ENCODE measurements at regions not wholly inside any gene's neighbourhood (a gene's known extent, or its start where the extent isn't known, plus 50 kb on each side); places are given as distances from the start of the nearest gene placed in this dataset.
"Not testable (repeated sequence)": the region's sequence is repeated elsewhere in the genome, so short reads cannot be mapped to it uniquely, and the experiment has no call there.

GRCh38 chr6:85004361-85004995 is 240.1 kb upstream of the TBX18 start:
- DNase-seq, result no peak

- no peak for DNase-seq
Observed at GRCh38 chr6:85002847-85003246, 238.4 kb upstream of the TBX18 start.

- DNase-seq, result no peak
Observed at GRCh38 chr6:85000001-85000400, 235.6 kb upstream of the TBX18 start.

DNA sequence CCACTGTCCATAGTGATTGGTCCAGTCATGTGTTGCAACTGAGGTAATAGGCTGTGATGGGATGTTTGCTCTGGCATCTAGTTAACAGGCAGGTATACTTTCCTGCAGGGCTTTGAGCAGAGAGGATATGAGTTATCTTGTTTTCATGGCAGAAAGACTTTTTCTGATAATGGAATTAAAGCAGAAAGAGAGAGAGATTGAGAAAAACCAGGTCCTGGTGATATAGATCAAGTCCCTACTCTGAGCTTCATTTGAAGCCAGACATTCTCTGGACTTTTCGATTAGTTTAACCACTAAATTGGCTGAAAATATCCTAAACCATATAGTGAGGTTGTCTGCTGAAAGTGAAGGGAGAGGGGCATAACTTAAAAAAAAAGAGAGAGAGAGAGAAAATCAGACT is 233.8 kb upstream of the TBX18 start:
- DNase-seq, result no peak

GRCh38 chr6:84988766-84989165 is 224.4 kb upstream of the TBX18 start:
- DNase-seq, result not testable (repeated sequence)

GRCh38 chr6:84985490-84985889 is 221.1 kb upstream of the TBX18 start:
- DNase-seq, result not testable (repeated sequence)

DNA sequence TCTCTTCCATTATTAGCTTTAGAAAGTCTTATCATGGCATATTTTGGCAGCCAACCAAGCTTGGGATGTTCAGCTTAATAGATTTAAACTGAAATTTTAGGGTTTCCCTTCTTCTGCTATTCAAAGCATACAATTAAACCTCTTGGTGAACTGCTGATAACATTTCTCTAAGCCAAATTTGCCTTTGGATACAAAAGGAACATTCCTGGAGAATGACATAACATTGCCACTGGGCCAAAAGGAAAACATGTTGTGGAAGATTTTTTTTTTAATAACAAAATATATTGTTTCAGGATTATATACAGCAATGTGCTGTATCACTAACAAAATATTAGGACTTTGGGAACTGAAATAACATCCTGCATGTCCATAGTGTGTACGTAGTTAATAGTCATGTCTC is 215.1 kb upstream of the TBX18 start:
- DNase-seq, result no peak

- DNase-seq, result no peak
Observed at GRCh38 chr6:84977363-84977705, 212.9 kb upstream of the TBX18 start.

GRCh38 chr6:84976526-84977362 is 212.3 kb upstream of the TBX18 start:
- no peak for DNase-seq

DNA sequence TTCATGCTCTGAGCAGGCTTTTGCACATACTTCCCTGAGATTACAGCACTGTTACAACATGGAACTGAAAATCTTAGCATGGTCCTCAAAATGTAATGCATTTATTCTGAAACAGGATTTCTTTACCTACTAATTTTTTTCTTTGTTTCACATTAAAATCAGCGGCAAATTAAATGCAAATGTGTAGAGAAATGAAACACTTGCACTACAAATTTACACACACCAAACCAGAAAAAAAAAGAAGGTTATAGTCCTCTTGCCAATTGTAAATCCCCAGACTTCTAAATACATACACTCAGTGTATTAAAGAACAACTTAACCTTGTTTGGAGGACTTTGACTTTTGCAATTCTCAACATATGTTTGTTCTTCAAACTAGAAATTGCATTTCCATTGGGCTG is 210.9 kb upstream of the TBX18 start:
- no peak for DNase-seq

GRCh38 chr6:84973606-84974005 is 209.2 kb upstream of the TBX18 start:
- no peak for DNase-seq

- DNase-seq, result no peak
Observed at GRCh38 chr6:84967965-84968364, 203.6 kb upstream of the TBX18 start.

- no peak for DNase-seq
Observed at GRCh38 chr6:84967389-84967788, 203.0 kb upstream of the TBX18 start.

DNA sequence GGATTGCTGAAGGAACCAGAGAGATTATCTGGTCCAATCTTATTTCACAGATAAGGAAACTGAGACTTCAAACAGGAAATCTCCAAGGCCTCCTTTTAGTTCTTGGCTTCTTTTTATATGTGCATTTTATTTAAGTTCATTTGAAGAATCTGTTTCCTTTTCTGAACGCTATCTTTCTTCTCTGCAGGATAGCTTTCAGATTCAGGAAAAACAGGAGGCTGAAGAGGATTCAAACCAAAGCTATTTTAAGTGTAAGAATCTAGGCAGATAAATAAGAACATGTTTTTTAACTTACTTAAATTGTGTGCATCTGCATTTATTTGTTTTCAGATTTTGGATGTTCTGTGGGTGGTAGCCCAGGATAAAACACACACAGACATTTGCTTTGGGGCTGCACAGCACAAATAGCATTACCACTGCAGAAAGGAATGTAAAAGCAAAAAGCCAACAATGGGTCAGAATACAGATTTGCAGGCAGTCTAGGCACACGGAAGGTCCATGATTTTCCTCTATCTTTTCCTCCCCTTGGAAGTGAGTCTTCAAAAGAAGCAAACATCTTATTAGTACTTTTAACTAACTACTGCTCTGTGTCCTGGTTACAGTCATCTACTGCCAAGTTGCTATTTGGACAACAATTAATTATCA is 188.8 kb upstream of the TBX18 start:
- DNase-seq, result no peak

- not testable (repeated sequence) for DNase-seq
Observed at GRCh38 chr6:84944926-84945325, 180.5 kb upstream of the TBX18 start.

DNA sequence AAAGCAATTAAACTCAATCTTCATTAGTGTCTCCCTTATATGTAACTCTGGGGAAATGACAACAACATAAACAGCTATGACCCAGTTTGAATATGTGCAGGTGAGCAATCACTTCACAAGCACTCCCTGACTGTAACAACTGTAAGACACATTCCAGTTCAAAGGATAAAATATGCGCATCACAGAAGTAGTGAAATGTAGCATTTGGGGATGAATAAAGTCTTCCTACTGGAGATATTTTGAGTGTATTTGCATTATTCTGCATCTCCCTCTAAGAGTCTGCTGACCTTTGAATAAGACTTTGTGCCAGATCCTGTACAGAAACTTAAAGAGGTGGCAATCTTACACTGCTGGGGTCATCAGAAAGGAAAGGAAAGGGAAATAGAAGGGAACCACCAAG is 179.5 kb upstream of the TBX18 start:
- DNase-seq, result no peak

- DNase-seq, result not testable (repeated sequence)
Observed at GRCh38 chr6:84941609-84942008, 177.2 kb upstream of the TBX18 start.

DNA sequence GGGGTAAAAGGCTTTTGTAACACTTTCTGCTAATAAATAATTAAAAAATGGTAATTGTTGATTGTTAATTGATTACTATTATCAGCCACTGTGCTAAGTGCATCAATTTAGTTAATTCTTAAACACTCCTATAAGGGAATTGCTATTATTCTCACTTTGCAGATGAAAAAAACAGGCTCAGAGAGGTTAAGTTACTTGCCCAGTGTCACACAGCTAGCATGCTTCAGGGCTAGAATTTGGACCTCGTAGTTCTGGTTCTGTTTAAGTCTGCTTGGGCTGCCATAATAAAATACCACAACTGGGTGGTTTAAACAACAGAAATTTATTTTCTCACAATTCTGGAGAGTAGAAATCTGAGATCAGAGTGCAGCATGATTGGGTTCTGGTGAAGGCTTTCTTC is 164.8 kb upstream of the TBX18 start:
- no peak for DNase-seq

DNA sequence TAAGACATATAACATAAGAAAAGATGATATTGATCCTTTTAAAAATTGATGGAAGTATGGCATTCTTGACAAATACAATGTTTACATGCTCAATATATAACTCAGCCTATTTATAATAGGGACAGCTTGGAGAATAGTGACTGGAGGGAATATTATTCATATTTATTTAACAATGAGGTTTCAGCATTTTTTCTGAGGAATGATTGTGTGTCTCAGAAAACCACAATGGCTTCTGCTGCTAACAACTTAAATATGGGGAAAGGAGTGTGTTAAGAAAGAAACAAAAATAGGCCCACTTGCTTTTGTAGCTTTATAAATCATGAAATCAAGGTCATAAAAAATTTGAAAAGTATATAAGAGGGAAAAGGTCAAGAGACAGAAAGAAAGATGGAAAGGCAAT is 163.2 kb upstream of the TBX18 start:
- DNase-seq, result no peak

DNA sequence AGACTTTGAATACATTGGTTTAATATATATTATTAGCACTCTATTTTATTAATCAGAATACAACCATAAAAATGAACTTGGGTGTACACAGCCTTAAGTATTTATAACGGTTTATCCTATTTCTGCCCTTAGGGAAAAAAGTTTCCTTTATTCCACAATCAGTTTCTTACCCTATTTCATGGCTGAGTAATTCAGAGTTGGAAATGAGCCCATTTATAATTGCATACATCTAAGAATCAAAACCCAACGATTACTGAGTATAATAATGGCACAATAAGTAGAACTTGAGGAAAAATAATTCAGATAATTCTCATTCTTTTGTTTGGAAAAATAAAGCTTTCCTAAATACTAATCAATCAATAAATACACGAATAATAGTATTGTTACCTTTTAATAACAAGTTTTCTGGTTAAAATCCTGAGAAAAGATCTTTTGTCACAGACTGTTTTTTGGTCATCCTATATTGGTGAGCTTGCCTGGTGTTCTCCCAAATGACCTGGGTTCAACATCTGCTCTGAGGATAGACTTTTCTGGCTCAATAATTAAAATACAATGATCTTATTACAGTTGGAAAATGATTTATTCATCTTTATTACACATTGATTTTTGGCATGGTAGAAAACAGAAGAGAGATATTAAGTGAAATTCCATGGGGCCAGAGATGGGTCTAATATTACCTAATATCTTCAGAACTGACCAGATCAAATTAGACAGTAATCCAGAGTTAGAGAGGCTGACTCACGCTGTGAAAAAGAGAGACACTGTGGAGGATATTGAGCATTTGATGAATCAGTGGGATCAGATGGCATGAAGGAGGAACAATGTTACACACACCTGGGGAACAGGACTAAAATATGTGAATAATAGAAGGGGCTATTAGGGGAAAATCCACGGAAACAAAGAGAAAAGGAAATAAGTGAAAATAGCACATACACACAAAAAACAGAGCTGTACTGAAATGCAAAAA is 162.1 kb upstream of the TBX18 start:
- DNase-seq, result no peak

DNA sequence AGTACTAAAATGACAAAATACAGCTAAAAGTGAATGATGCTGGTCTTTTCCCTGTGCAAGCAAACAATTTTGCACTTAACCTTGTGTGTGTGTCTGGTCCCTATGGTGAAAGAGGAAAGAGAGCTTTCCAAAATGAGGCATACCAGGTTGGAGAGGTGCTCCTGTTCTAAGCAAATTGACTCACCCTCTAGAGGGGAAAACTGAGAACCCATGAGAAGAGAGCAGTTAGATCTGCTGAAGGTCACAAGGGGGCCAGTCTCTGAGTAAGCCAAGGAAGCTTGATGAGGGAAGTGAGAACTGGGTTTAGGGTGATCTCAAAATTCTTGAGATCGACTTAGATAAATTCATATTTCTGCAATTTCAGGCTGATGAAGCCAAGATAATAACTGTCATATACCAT is 157.5 kb upstream of the TBX18 start:
- no peak for DNase-seq

DNA sequence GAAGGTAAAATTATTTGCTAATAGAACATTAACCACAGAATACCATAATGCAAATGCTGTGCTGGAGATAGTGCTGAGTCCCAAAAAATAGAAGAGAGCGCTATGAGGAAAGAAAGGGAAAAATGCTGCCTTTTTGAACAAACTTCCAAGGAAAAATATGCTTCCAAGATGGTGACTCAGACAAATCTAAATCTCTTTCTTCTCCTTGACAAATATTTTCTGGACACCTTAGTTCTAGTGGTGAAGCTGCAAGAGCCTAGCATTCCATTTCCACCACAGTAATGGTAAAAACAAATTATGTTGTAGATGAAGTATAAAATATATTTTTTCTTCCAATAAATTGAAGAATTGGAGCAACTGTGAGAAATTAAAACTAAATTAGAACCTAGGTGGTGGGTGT is 155.6 kb upstream of the TBX18 start:
- no peak for DNase-seq

GRCh38 chr6:84916704-84917103 is 152.3 kb upstream of the TBX18 start:
- no peak for DNase-seq

All from activated CD4-positive, alpha-beta T cell treated with anti-CD3 and anti-CD28 coated beads, Interleukin-2, amount 50 U/mL, for 16 hours (primary cell).